CD14-positive monocyte (primary cell): ENCODE measurements at regions not wholly inside any gene's neighbourhood (a gene's known extent, or its start where the extent isn't known, plus 50 kb on each side); places are given as distances from the start of the nearest gene placed in this dataset.

Experiments used
- DNase-seq, 3 donors: peaks; one replicate each; pipeline ENCODE4 v3.0.0-alpha.2; 2011 to 2022
- H2AFZ ChIP-seq: 2 replicates; pipeline ENCODE4 v1.6.0; 2012; ENCODE audit warnings: mild to moderate bottlenecking, low read depth, low read length, inconsistent platforms; ENCODE audit not compliant: insufficient read depth, poor library complexity, severe bottlenecking
- H3K27ac ChIP-seq, 2 donors: 1 replicate in 1 of 2; 2 replicates in 1 of 2; pipeline ENCODE4 v1.5.1; 2012 to 2013; ENCODE audit warnings: low read length in 2 of 2, control low read depth in 1 of 2, inconsistent platforms in 1 of 2, low read depth in 1 of 2, mild to moderate bottlenecking in 1 of 2
- H3K27me3 ChIP-seq, 2 donors: one replicate each; pipeline versions ENCODE4 v1.6.0 to v1.6.1; 2011 to 2013; ENCODE audit warnings: low read length in 2 of 2; ENCODE audit not compliant: control insufficient read depth in 2 of 2, insufficient read depth in 2 of 2
- H3K36me3 ChIP-seq, 2 donors: replicated peaks in 1 of 2; 1 replicate in 1 of 2; 2 replicates in 1 of 2; pipeline versions ENCODE4 v1.5.1 to v1.6.1; 2012 to 2013; ENCODE audit warnings: low read length in 2 of 2, control low read depth in 1 of 2, inconsistent platforms in 1 of 2, mild to moderate bottlenecking in 1 of 2; ENCODE audit not compliant: insufficient read depth in 2 of 2, control insufficient read depth in 1 of 2
- H3K4me1 ChIP-seq, 2 donors: 1 replicate in 1 of 2; 2 replicates in 1 of 2; pipeline versions ENCODE4 v1.5.1 to v1.6.1; 2012 to 2013; ENCODE audit warnings: low read length in 2 of 2, control low read depth in 1 of 2, inconsistent platforms in 1 of 2, mild to moderate bottlenecking in 1 of 2, moderate library complexity in 1 of 2; ENCODE audit not compliant: insufficient read depth in 2 of 2, control insufficient read depth in 1 of 2
- H3K4me2 ChIP-seq: replicated peaks from 2 replicates; pipeline ENCODE3; 2012; ENCODE audit warnings: low read length, moderate library complexity, mild to moderate bottlenecking; ENCODE audit not compliant: poor library complexity, severe bottlenecking; ENCODE audit errors: extremely low read depth
- H3K4me3 ChIP-seq, 3 experiments: fragments of 200-600 bp in 1 of 3; sonication (generic) in 1 of 3; replicated peaks in 1 of 3; 1 replicate in 2 of 3; 2 replicates in 1 of 3; pipeline ENCODE4 v1.5.1; 2011 to 2013; ENCODE audit warnings: low read length in 3 of 3, mild to moderate bottlenecking in 3 of 3, control low read depth in 2 of 3, low read depth in 2 of 3, inconsistent platforms in 1 of 3, moderate library complexity in 1 of 3
- H3K79me2 ChIP-seq: 2 replicates; pipeline ENCODE4 v1.6.0; 2012; ENCODE audit warnings: mild to moderate bottlenecking, control low read depth, inconsistent platforms, low read length, moderate library complexity; ENCODE audit not compliant: insufficient read depth
- H3K9ac ChIP-seq: 2 replicates; pipeline ENCODE4 v1.6.0; 2017; ENCODE audit warnings: low read length, mild to moderate bottlenecking; ENCODE audit not compliant: insufficient read depth, poor library complexity, severe bottlenecking
- H3K9me3 ChIP-seq, 2 donors: replicated peaks in 1 of 2; 1 replicate in 1 of 2; 2 replicates in 1 of 2; pipeline versions ENCODE4 v1.5.1 to v1.6.1; 2012 to 2013; ENCODE audit warnings: low read length in 2 of 2, control low read depth in 1 of 2; ENCODE audit not compliant: control insufficient read depth in 1 of 2, insufficient read depth in 1 of 2
- H4K20me1 ChIP-seq: 2 replicates; pipeline ENCODE4 v1.6.0; 2012; ENCODE audit warnings: mild to moderate bottlenecking, low read length, control low read depth, moderate library complexity; ENCODE audit not compliant: insufficient read depth
- H3K27ac Mint-ChIP-seq, 7 donors: one replicate each; pipeline ENCODE4 v1.8.0; 2020; ENCODE audit warnings: mild to moderate bottlenecking in 7 of 7, mixed read lengths in 7 of 7, moderate library complexity in 6 of 7, inconsistent platforms in 2 of 7
- H3K27me3 Mint-ChIP-seq, 3 donors: one replicate each; pipeline ENCODE4 v1.8.0; 2021 to 2022; ENCODE audit warnings: low read depth in 3 of 3, mild to moderate bottlenecking in 3 of 3, mixed read lengths in 3 of 3, moderate library complexity in 3 of 3, inconsistent platforms in 1 of 3
- H3K36me3 Mint-ChIP-seq, 2 donors: one replicate each; pipeline ENCODE4 v1.8.0; 2020; ENCODE audit warnings: mixed read lengths in 2 of 2, inconsistent platforms in 1 of 2, mild to moderate bottlenecking in 1 of 2
- H3K4me1 Mint-ChIP-seq: one replicate; pipeline ENCODE4 v1.8.0; 2020; ENCODE audit warnings: mild to moderate bottlenecking, mixed read lengths
- H3K4me3 Mint-ChIP-seq, 2 donors: one replicate each; pipeline ENCODE4 v1.8.0; 2020; ENCODE audit warnings: mild to moderate bottlenecking in 2 of 2, mixed read lengths in 2 of 2, moderate library complexity in 1 of 2
- H3K9me3 Mint-ChIP-seq, 7 donors: one replicate each; pipeline ENCODE4 v1.8.0; 2020 to 2022; ENCODE audit warnings: mixed read lengths in 7 of 7, mild to moderate bottlenecking in 6 of 7, moderate library complexity in 6 of 7, inconsistent platforms in 2 of 7
- WGBS: methylation state at CpG from one replicate; pipeline ENCODE4 v1.1.5; 2013; ENCODE audit warnings: missing lambda C conversion rate; ENCODE audit not compliant: insufficient coverage; 5-methylcytosine and 5-hydroxymethylcytosine counted together
- intact Hi-C, 2 donors: fragments of 100-400 bp; cut with micrococcal nuclease; formaldehyde crosslinking; loops; one replicate each; pipeline versions ENCODE4 v1.15.0 to v1.15.1; 2023
- TF ChIP-seq, protein P1 (sequence below): fragments of 200-600 bp; IDR thresholded peaks from one replicate; pipeline ENCODE4 v1.8.0; 2022; ENCODE audit warnings: antibody characterized with exemption, mild to moderate bottlenecking

GRCh38 chr2:53582556-53582955, 185.0 kb upstream of the CHAC2 start:
- Histone ChIP-seq H3K9me3 (peaks cover 0 to 7% of the 10 kb centered on the region in 2 donors), H3K27me3 (no peaks in the 10 kb centered on the region), H3K27ac (no peak overlapping the region), H3K4me3 (no peak overlapping the region), H3K4me2 (no peak overlapping the region), H2AFZ (no peak overlapping the region), H3K4me1 (no peaks in the 10 kb centered on the region), H3K79me2 (no peaks in the 10 kb centered on the region), H3K36me3 (no peaks in the 10 kb centered on the region), H3K9ac (no peak overlapping the region), H4K20me1 (no peaks in the 10 kb centered on the region)
- Mint-ChIP-seq H3K27me3 (no peaks in the 10 kb centered on the region), H3K4me1 (no peaks in the 10 kb centered on the region), H3K9me3 (peaks cover 2 to 11% (median 5%) of the 10 kb centered on the region in 7 donors), H3K4me3 (no peak overlapping the region), H3K36me3 (no peaks in the 10 kb centered on the region), H3K27ac (no peak overlapping the region)
- TF ChIP-seq, protein P1, sequence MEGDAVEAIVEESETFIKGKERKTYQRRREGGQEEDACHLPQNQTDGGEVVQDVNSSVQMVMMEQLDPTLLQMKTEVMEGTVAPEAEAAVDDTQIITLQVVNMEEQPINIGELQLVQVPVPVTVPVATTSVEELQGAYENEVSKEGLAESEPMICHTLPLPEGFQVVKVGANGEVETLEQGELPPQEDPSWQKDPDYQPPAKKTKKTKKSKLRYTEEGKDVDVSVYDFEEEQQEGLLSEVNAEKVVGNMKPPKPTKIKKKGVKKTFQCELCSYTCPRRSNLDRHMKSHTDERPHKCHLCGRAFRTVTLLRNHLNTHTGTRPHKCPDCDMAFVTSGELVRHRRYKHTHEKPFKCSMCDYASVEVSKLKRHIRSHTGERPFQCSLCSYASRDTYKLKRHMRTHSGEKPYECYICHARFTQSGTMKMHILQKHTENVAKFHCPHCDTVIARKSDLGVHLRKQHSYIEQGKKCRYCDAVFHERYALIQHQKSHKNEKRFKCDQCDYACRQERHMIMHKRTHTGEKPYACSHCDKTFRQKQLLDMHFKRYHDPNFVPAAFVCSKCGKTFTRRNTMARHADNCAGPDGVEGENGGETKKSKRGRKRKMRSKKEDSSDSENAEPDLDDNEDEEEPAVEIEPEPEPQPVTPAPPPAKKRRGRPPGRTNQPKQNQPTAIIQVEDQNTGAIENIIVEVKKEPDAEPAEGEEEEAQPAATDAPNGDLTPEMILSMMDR = no peak
- WGBS = 71% methylated on average over 1 of the region's 2 CpGs
- intact Hi-C loops = no loop called here
- DNase-seq = no peak

DNA sequence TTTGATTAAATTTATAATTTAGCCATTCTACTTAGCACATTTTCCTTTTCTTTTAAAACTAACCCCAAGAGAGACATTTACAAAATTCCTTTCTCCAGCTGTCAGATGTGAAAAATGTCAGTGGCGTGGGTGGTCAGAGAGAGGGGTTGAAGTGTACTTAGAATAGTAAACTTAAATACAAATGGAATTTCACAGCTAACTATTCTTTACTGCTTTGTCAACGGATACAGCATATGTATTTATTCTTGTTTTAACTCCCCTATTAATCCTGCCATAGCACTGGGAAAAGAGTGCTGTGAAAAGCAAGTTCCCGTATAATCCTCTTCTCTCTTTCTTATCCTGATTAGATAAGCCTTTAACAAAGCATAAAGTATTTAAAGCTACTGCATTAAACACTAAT, 191.4 kb upstream of the CHAC2 start:
- no peak overlapping the region for H3K4me3 Mint-ChIP-seq
- no peaks in the 10 kb centered on the region for H3K36me3 Mint-ChIP-seq
- H3K4me2 ChIP-seq = no peak overlapping the region
- no peak overlapping the region for H3K4me3 ChIP-seq
- no CpG with 5 or more reads among the region's 3 CpGs for WGBS
- H3K9ac ChIP-seq = no peak overlapping the region
- peaks cover 0 to 2% (median 0%) of the 10 kb centered on the region in 3 donors for H3K27me3 Mint-ChIP-seq
- H3K27ac ChIP-seq = no peak overlapping the region
- no peaks in the 10 kb centered on the region for H3K27me3 ChIP-seq
- intact Hi-C loops = no loop called here
- peaks cover 0 to 14% (median 2%) of the 10 kb centered on the region in 7 donors for H3K9me3 Mint-ChIP-seq
- no peaks in the 10 kb centered on the region for H3K4me1 Mint-ChIP-seq
- TF ChIP-seq, protein P1 = no peak
- H2AFZ ChIP-seq = no peak overlapping the region
- peaks cover 0 to 3% of the 10 kb centered on the region in 2 donors for H3K9me3 ChIP-seq
- H3K79me2 ChIP-seq = no peaks in the 10 kb centered on the region
- no peaks in the 10 kb centered on the region for H4K20me1 ChIP-seq
- no peak for DNase-seq
- no peaks in the 10 kb centered on the region for H3K4me1 ChIP-seq
- no peaks in the 10 kb centered on the region for H3K36me3 ChIP-seq
- H3K27ac Mint-ChIP-seq = no peak overlapping the region
